ENCODE measurements at regions not wholly inside any gene's neighbourhood (a gene's known extent, or its start where the extent isn't known, plus 50 kb on each side); places are given as distances from the start of the nearest gene placed in this dataset.

GRCh38 chr2:60302377-60303126 lies 250.9 kb downstream of the BCL11A start:
- TF ChIP-seq EZH2 (IDR thresholded peaks at IDR 0.05; ENCODE audit: low read depth), result no peak
- CTCF ChIA-PET, result no interaction called here
- H3K27me3 ChIP-seq (ENCODE audit: insufficient read depth, low read depth), result peaks cover 54% of the 10 kb centered on the region

GRCh38 chr2:60301726-60302125 lies 251.7 kb downstream of the BCL11A start:
- CTCF ChIA-PET, result no interaction called here
- no peaks in the 10 kb centered on the region for H3K79me2 ChIP-seq (ENCODE audit: low read depth)
- intact Hi-C loops (cut with micrococcal nuclease; ENCODE audit: unreplicated experiment), result no loop called here

More at GRCh38 chr2:60302377-60303126, 250.9 kb downstream of the BCL11A start:
- intact Hi-C loops (cut with micrococcal nuclease; ENCODE audit: unreplicated experiment), result no loop called here
- Histone ChIP-seq H3K27ac (no peak overlapping the region), H3K4me3 (no peak overlapping the region), H3K4me1 (replicated peaks; ENCODE audit: insufficient read depth) (no peaks in the 10 kb centered on the region), H3K4me2 (no peak overlapping the region), H3F3A (ENCODE audit: insufficient read depth, low read depth) (no peaks in the 10 kb centered on the region), H3K36me3 (ENCODE audit: low read depth) (no peaks in the 10 kb centered on the region), H3K9me3 (ENCODE audit: insufficient read depth, low read depth) (no peaks in the 10 kb centered on the region), H2AFZ (no peak overlapping the region), H3K9me2 (ENCODE audit: insufficient read depth) (no peaks in the 10 kb centered on the region), H4K20me1 (ENCODE audit: insufficient read depth) (no peaks in the 10 kb centered on the region), H3K79me2 (ENCODE audit: low read depth) (no peaks in the 10 kb centered on the region)
- no peak for DNase-seq
- no TSS peak for BruUV-seq (replicated peaks)
- POLR2A ChIA-PET (ENCODE audit: unreplicated experiment), result no interaction called here

GRCh38 chr2:60299179-60299578 lies 254.3 kb downstream of the BCL11A start:
- no peaks in the 10 kb centered on the region for H3K9me3 ChIP-seq (ENCODE audit: insufficient read depth, low read depth)
- H3K27ac ChIP-seq, result no peak overlapping the region
- intact Hi-C loops (cut with micrococcal nuclease; ENCODE audit: unreplicated experiment), result no loop called here
- H3K36me3 ChIP-seq (ENCODE audit: low read depth), result no peaks in the 10 kb centered on the region
- no peak overlapping the region for H3K4me3 ChIP-seq
- BruUV-seq (replicated peaks), result no TSS peak
- no peaks in the 10 kb centered on the region for H3K79me2 ChIP-seq (ENCODE audit: low read depth)
- no peak overlapping the region for H3K4me2 ChIP-seq
- ChIA-PET POLR2A (ENCODE audit: unreplicated experiment) (no interaction called here), CTCF (no interaction called here)
- TF ChIP-seq CTCF (conservative IDR thresholded peaks at IDR 0.05) (no peak), EZH2 (IDR thresholded peaks at IDR 0.05; ENCODE audit: low read depth) (no peak)
- no peaks in the 10 kb centered on the region for H3F3A ChIP-seq (ENCODE audit: insufficient read depth, low read depth)
- H4K20me1 ChIP-seq (ENCODE audit: insufficient read depth), result no peaks in the 10 kb centered on the region
- H3K9me2 ChIP-seq (ENCODE audit: insufficient read depth), result no peaks in the 10 kb centered on the region
- no peak overlapping the region for H2AFZ ChIP-seq
- H3K27me3 ChIP-seq (ENCODE audit: insufficient read depth, low read depth), result peaks cover 68% of the 10 kb centered on the region
- no peaks in the 10 kb centered on the region for H3K4me1 ChIP-seq (replicated peaks; ENCODE audit: insufficient read depth)
- DNase-seq, result no peak

More at GRCh38 chr2:60301726-60302125, 251.7 kb downstream of the BCL11A start:
- POLR2A ChIA-PET (ENCODE audit: unreplicated experiment), result no interaction called here
- no peak for TF ChIP-seq EZH2 (IDR thresholded peaks at IDR 0.05; ENCODE audit: low read depth)
- no peak for TF ChIP-seq CTCF (conservative IDR thresholded peaks at IDR 0.05)
- Histone ChIP-seq H4K20me1 (ENCODE audit: insufficient read depth) (no peaks in the 10 kb centered on the region), H3K4me3 (no peak overlapping the region), H3K4me1 (replicated peaks; ENCODE audit: insufficient read depth) (no peaks in the 10 kb centered on the region), H2AFZ (no peak overlapping the region), H3K36me3 (ENCODE audit: low read depth) (no peaks in the 10 kb centered on the region), H3K27ac (no peak overlapping the region), H3K9me3 (ENCODE audit: insufficient read depth, low read depth) (no peaks in the 10 kb centered on the region), H3K9me2 (ENCODE audit: insufficient read depth) (no peaks in the 10 kb centered on the region), H3F3A (ENCODE audit: insufficient read depth, low read depth) (no peaks in the 10 kb centered on the region), H3K4me2 (no peak overlapping the region), H3K27me3 (ENCODE audit: insufficient read depth, low read depth) (peaks cover 60% of the 10 kb centered on the region)
- DNase-seq, result no peak
- no TSS peak for BruUV-seq (replicated peaks)

Data from PC-9 (cell line).